GM19025 (cell line): ENCODE measurements at regions not wholly inside any gene's neighbourhood (a gene's known extent, or its start where the extent isn't known, plus 50 kb on each side); places are given as distances from the start of the nearest gene placed in this dataset.

Experiments
- ATAC-seq: cut with Tn5 transposase; IDR thresholded peaks from one replicate; pipeline ENCODE4 v1.9.1; 2021; ENCODE audit warnings: mild to moderate bottlenecking, low read depth, moderate library complexity; ENCODE audit not compliant: unreplicated experiment

GRCh38 chr2:176495826-176496225, 226.6 kb downstream of the MTX2 start:
- ATAC-seq: no peak

- ATAC-seq: no peak
Measured at GRCh38 chr2:176496761-176497160, 227.5 kb downstream of the MTX2 start.

- no peak for ATAC-seq
Measured at GRCh38 chr2:176500901-176501300, 231.7 kb downstream of the MTX2 start.

GRCh38 chr2:176501617-176502016, 232.4 kb downstream of the MTX2 start:
- no peak for ATAC-seq

GRCh38 chr2:176502619-176503018, 233.4 kb downstream of the MTX2 start:
- ATAC-seq: no peak

- no peak for ATAC-seq
Measured at GRCh38 chr2:176503776-176504175, 234.5 kb downstream of the MTX2 start.

- ATAC-seq: no peak
Measured at GRCh38 chr2:176504440-176504839, 235.2 kb downstream of the MTX2 start.

- no peak for ATAC-seq
Measured at GRCh38 chr2:176507786-176508185, 238.5 kb downstream of the MTX2 start.

- ATAC-seq: no peak
Measured at GRCh38 chr2:176508374-176508773, 239.1 kb downstream of the MTX2 start.

- ATAC-seq: peak; percentile 65
Measured at GRCh38 chr2:176508984-176509740, 239.9 kb downstream of the MTX2 start.

GRCh38 chr2:176514276-176514675, 245.0 kb downstream of the MTX2 start:
- ATAC-seq: no peak

- ATAC-seq: no peak
Measured at GRCh38 chr2:176514805-176515500, 245.7 kb downstream of the MTX2 start.

GRCh38 chr2:176516051-176516602, 246.9 kb downstream of the MTX2 start:
- ATAC-seq: no peak

- ATAC-seq: no peak
Measured at GRCh38 chr2:176518823-176519222, 249.6 kb downstream of the MTX2 start.

- no peak for ATAC-seq
Measured at GRCh38 chr2:176521878-176522670, 252.8 kb downstream of the MTX2 start.

- no peak for ATAC-seq
Measured at GRCh38 chr2:176525086-176525485, 255.8 kb downstream of the MTX2 start.

- no peak for ATAC-seq
Measured at GRCh38 chr2:176526995-176527901, 258.0 kb downstream of the MTX2 start.

- ATAC-seq: no peak
Measured at GRCh38 chr2:176531608-176532007, 262.4 kb downstream of the MTX2 start.

GRCh38 chr2:176533505-176534193, 264.4 kb downstream of the MTX2 start:
- ATAC-seq: no peak
